Hematopoietic multipotent progenitor cell treated with erythropoietin and hydrocortisone succinate and interleukin-3 and kit ligand, for 17 days (in vitro differentiated cells): ENCODE measurements at regions not wholly inside any gene's neighbourhood (a gene's known extent, or its start where the extent isn't known, plus 50 kb on each side); places are given as distances from the start of the nearest gene placed in this dataset.
"Not testable (repeated sequence)": the region's sequence is repeated elsewhere in the genome, so short reads cannot be mapped to it uniquely, and the experiment has no call there.

Experiments used
- DNase-seq: peaks from one replicate; pipeline ENCODE4 v3.0.0-alpha.2; 2015; ENCODE audit warnings: low spot score

DNA sequence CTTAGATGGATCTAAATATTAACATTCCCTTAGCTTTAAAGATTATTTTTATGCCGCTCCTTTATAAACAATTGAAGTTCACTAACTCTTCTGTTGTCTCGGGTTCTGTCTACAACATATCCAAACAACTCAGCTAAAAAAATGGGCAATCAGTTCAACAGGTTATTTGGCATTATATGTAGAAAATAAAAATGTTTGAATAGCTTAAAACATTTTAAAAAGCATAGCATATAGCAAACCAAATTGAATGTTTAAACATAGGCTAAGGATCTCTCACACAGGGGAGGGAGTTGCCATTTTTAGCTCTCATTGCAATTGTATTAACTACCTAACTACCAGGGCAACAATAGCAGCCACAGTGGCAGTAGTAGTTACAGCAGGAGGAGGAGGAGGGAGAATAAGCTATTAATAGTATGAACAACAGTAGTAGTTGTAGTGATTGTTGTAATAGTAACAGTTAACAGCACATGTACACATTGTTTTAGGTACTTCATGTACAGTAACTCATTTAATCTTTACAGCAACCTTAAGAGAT is 404.2 kb downstream of the KCNRG start:
- DNase-seq, result no peak

DNA sequence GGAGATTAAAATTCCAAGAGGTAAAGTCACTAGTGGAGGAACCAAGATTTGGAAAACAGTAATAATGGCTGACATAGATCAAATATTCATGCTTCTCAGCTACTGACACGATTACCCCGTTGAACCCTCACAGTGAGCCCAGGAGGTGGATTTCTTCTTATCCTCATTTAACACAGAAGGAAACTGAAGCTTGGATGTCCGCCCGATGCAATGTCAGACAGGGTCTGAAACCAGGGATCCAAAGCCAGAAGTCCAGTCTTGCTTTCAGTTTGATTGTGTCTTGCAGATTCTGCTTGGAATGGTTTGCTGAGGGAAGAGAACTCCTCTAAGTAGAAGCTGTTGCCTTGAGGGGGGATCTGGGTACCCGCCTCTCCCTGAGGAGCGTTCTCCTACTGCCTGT is 404.7 kb downstream of the KCNRG start:
- DNase-seq, result no peak

DNA sequence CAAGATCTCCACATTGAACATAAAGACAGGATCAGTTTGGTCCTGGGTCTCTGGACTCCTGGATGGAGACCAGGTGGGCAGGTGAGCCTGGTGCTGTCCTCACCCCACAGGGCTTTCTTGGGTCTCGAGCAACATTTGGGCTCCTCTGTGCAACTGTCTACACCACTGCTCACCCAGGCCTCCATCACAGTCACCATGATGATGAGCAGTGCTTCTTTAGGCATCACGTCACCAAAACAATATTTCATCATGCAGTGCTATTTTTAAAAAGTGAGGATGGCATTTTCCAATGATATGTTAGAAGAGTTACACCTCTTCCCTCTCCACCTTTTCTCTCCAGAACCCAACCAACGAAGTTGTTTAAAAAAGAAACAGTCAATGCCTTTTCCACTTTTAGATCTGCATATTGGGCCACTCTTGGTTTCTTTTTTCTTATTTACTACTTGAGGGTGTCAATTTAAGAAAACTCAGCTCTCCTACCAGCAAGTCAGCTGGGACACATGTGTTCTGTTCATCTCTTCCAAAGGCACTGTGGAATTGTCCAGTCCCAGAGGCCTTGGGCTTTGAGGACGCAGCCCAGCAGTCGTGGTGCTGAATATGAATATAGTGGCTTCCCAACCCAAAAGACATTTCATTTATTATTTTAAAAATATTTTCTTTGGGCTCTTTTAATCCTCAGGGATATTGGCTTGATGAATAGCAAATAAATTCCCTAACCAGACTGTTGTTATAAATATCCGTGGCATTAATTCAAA is 405.7 kb downstream of the KCNRG start:
- DNase-seq, result no peak

DNA sequence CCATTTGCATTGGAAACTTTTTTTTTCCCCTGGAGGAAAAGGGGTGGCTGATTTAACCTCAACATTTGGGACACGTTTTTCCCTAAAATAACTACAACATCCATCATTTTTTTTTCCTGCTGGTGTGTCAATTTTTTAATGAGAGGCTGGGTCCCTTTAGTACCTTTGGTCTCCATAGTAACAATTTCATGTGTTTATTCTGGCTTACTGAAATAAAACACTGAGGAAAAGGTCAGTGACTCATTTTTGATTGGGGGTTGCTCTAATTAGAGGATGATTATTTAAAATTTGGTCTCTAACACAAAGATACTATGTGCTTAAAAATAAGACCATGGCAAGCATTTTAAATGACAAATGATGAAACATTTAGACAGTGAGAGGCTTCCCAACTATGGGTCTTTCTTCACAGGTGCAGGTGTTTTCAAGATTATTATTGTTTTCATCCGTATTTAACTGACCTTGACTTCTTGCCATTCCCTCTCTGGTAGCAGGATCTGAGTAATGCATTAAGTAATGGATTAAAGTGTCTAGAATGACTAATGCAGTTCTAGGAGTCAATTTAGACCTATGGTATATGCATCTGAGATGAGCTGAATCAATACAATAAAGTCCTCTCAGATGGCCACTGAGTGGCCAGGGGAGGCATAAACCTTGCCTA is 406.4 kb downstream of the KCNRG start:
- DNase-seq, result no peak

DNA sequence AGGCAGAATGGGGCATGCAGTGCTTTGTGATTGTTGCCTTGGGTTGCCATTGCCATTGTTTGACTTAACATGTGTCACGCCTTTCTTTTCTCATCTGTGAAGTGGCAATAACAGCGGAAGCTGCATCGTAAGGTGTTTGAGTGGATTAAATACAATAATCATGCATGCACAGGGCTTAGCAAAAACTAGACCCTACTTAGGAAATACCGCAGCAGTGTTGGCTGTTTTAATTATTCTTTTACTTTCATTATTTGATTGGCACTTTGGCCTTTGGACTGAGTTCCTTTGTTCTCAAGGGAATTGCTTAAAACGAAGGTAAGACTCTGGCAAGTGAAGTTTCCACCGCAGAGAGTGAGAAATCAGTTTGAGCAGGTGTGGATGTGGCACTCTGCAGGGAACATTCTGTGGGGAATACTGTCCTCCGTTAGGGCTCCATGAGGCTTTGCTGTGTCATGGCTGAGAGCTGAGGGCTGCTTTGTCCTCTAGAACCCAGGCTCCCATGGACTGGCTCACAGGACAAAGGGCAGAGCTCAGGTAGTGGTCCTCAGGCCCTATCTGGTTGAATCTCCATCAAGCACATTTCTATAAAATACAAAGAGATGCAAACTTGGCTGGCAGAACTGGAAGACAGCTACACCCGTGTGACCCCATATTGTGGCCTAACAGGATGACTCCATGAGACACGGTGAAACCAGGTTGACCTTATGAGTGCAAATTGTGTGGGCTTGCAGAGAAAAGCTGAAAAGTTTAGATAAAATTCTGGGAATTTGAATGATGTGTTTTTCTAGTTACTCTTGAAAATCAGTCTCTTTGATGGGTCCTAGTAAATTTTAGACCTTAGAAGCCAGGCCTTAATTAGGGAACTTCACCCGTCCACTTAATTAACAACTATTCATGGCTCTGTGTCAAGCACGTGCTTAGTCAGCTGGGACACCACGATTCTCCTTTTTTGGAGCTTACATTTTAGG is 407.2 kb downstream of the KCNRG start:
- no peak for DNase-seq

DNA sequence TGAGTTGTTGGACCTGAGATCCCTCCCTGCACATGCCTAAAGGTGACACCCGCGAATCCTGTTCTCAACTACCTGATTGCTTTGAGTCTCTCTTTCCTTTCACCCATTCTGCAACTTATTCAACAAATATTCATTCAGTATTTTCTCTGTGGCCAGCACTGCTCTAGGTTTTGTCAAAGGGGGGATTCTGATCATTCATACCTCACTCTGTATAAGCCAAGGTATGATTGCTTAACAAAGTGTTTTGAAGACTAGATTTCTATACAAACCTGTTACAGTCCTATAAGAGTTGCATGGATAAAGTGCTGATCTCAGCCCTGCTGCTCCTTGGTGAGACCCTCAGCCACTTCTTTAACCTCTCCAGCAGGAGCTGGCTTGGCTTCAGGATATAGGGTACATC is 409.7 kb downstream of the KCNRG start:
- no peak for DNase-seq

DNA sequence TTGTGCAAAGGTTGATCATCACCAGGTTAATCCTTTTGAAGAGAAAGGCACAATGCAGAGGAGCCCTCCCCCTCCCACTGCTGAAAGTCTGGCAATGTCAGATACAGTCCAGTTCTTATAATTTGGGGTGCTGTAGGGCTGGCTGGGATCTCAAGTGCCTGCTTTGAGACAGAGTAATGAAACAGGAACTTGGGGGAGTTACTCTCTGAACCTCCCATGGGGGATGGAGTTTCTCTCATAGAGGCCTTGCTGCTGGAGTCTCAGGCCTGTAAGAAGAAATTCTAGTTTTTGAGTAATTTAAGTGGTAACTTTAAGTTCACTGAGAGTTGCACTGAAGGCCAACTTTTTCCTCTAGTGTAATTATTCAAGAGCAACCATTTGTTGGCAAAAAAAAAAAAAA is 410.5 kb downstream of the KCNRG start:
- DNase-seq, result no peak

DNA sequence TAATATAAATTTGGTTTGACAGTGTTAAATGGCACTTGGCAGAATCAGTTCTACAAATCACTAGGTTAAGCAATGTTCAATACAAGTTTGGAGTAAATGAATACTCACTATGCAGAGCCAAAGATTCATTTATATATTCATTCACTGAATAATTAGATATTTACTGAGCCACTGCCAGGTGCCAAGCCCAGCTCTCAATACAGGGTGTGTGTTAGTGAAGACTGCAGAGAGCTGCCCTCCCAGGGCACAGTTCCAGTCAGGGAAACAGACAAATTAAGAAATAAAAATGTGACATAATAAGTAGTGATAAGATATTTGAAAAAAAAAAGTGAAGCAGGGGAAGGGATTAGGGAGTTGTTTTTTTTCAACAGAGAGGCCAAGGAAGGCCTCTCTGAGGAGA is 411.7 kb downstream of the KCNRG start:
- DNase-seq, result no peak

DNA sequence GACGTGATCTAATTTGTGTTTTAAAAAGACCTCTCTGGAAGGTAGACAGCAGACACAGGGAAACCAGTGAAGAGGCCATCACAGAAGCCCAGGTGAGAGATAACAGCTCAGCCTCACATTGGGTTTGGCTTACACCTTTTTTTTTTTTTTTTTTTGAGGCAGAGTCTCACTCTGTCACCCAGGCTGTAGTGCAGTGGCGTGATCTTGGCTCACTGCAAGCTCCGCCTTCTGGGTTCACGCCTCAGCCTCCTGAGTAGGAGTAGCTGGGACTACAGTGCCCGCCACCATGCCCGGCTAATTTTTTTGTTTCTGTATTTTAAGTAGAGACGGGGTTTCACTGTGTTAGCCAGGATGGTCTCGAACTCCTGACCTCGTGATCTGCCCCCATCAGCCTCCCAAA is 412.3 kb downstream of the KCNRG start:
- DNase-seq, result not testable (repeated sequence)

DNA sequence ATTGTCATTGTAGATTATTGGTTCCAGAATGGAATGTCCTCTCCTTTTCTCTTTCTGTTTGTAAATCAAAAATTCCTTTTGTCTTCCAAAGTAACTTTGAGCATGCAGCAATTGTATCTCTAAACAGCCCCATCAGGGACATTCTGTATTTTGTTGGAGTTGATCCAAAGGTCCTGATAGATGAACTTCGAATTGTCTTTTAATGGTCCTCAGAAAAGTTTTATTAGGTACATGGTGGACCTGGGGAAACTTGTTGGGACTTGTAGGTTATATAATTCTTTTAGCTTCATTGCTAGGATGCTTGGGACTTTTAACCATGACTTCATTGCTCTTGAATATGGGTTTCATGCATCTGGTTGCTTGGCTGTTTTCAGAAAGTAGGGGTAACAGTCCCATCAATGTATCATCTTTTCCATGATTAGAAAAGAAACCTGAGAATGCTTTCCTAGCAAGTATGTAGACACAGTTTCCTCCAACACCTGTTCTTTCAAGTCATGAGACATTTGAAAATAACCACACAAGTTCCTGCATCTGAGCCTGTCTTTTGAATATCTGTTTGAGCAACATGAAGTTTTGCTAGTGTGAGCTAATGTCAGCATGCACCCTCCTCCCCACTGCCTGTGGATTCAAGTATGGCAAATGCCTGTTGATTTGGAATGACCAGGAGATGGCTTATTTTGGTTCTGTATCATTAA is 413.1 kb downstream of the KCNRG start:
- no peak for DNase-seq

DNA sequence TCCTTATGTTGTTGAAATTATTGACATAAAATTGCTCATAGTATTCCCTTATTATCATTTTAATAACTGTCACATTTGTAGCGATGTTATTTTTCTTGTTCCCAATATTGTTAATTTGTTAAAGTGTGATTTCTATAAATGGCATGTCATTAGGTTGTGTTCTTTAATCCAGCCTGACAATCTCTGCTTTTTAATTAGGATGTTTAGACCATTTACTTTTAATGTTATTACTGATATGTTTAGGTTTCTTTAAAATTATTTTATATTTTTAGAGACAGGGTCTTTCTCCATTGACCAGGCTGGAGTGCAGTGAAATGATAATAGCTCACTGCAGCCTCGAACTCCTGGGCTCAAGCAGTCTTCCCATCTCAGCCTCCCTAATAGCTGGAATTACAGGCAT is 408.5 kb downstream of the DLEU7 start:
- no peak for DNase-seq

DNA sequence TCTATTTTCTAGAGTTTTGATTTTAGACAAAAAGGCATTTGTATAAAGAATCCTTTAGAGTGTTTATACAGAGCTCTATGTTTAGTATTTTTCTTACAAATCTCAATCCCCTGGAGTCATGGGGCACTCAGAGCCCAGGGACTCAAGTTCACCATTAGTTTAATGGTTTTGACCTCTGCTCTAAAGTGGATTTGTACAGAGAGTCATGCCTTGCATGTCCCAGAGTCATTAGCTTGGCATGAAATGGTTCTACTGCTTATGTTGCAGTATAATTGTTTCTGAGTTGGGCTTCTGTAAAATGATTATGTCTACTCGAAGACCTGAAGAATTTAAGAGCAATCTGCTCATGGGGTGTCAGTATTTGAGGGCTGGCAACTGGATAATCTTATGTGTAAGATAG is 406.2 kb downstream of the DLEU7 start:
- DNase-seq, result no peak

DNA sequence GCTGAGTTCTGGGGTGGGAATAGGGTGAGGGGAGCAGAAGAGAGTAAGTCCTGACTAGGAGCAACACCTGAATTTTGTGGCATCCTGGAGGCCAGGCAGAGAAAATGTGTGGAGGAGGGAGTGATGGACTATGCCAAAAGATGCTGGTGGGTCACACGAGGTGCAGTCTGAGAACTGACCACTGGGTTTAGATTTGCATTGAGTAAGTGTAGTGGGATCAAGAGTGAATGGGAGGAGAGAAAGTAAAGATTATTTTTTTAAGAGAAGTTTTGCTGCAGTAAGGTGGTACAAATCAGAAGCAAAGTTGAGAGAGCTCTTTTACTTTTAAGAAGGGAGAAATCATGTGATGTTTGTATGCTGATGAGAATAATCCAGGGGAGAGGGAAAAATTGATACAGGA is 405.1 kb downstream of the DLEU7 start:
- no peak for DNase-seq

DNA sequence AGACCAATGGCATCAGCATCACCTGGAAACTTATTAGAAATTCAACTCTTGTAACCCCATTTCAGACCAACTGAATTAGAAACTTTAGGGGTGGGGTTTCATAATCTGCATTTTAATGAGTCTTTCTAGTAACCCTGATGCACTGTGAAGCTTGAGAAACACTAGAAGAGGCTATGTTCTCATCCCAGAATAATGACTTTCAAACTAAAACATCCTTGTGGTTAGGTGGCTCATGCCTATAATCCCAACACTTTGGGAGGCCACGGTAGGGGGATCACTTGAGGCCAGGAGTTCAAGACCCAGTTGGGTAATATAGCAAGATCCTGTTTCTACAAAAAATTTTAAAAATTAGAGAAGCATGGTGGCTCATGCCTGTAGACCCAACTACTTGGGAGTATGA is 402.4 kb downstream of the DLEU7 start:
- DNase-seq, result no peak

DNA sequence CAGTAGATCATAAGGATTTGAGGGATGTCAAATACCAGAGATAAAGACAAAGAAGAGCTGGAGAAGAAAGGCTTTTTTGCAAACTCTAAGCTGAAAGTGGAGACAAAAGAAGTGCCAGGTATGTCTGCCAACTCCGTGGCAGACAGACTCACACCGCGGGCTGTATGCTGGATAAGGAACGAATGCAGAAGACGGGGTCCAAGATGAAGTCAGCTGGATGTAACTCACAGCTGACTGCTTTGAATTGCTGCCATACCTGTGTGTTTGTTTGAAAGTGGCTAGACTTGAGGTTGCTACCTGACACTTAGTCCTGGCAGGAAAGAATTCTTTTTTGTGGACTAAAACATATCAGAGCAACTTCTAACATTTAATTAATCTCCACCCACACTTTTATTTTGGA is 398.8 kb downstream of the DLEU7 start:
- no peak for DNase-seq

DNA sequence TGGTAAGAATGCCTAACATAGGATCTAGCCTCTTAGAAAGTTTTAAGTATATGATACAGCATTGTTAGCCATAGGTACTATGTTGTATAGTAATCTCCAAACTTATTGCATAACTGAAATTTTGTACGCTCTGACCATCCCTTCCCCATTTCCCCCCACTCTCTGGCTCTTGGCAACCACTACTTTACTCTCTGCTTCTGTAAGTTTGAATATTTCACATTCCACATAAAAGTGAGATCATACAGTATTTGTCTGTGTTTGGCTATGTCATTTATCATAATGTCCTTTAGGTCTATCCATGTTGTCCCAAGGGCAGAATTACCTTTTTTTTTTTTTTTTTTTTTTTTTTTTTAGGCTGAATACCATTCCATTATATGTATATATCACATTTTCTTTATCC is 396.9 kb downstream of the DLEU7 start:
- no peak for DNase-seq

DNA sequence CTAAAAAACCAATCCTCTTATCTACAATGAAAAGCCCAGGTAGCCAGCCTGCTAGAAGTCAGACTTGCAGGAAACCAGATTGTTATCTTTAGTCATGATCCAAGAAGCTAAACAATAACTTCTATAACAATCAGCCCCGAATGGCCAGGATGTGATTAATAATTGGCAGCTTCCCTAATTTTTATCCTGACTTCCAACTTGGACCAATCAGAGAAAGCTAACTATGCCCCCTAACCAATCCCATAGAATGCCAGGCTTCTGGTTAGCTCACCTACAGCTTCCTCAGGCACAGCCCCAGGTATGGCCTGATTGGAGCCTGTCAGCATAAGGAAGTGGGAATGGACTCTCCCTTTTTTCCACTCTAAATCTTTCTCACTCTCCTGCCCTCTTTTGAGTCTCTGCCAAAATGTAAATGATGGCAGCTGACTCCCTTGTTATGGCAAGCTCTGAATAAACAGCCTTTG is 394.9 kb downstream of the DLEU7 start:
- no peak for DNase-seq

DNA sequence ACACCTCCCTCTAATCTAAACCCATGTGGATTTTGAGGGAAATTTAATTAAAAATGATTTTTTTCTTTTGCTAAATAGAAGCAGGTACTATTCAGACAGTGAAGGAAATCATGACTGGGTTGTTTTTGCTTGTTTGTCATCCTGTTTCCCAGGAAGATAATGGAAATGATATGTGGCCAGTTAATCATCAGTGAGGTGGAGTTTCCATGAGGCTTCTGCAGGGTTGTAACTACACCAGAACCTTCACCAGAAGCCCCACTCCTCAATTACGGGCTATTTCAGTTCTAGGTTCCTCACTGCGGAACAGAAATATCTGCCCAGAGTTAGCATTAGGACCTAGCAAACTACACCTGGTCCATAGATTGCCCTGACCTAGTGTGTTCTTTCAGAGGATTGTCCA is 394.0 kb downstream of the DLEU7 start:
- DNase-seq, result no peak

DNA sequence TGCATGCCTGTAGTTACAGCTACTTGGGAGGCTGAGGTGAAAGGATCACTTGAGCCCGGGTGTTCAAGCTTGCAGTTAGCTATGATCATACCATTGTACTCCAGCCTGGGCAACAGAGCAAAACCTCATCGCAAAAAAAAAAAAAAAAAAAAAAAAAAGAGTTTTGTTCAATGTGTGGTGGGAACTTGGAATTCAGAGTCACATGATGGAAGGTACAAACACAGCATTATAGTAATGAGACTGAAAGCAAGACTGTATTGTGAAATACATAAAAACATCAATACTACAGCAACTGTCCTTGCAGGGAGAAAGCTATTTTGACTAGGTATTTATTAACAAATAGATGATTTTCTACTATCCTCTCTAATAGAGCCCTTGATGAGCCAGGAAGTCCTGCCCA is 393.2 kb downstream of the DLEU7 start:
- DNase-seq, result no peak

DNA sequence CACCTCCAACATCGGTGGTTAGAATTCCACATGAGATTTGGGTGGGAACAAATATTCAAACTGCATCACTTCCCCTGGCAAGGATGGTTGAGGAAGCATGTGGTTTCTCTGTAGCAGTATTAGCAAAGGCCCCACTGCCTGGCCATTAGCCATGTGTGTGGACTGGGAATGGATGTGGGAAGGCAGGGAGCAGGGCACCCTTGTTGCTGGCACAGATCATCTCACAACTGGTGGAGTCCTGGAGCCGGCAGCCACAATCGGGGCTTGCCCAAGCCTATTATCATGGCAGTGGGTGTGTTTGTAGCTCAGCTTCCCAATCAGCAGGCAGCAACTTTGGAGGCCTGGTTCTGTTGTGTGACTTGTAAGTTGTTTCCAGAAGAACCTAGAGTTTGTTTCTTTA is 391.9 kb downstream of the DLEU7 start:
- DNase-seq, result no peak

DNA sequence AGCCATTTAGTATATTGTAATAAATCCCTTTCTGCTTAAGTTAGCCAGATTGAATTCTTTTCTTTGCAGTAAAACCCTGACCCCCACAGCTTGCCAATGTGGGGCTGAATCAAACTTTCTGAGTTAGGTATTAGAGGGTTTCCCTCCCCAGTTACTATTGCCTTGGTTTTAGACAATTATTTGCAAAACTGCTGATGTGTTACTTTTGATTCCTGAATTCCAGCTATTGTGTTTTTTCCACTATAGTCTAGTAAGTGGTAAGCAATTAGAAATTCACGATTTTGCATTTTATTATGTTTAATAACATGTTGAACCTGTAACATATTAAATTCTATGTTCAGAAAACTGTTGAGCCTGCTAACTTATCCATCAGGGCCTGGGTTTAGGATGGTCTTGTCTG is 391.5 kb downstream of the DLEU7 start:
- no peak for DNase-seq

DNA sequence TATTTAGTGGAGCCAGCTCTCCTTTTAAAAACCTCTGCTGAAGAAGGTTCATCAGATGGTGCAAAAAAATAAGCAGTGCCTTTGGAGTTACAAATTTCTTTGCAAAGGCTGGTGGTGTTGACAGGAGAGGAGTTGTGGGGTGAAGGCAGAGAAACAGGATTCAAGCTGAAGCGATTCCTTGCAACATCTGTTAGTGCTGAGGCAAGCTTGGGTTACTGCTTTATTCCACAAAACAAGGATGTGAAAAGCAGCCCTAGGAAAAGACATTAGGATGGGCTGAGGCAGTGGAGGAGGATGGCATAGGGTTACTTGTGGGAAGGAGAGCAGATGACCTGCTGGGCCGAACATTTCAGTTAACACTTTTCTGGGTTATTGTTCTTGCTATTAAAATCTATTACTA is 390.7 kb downstream of the DLEU7 start:
- DNase-seq, result no peak
